ENCODE measurements at regions not wholly inside any gene's neighbourhood (a gene's known extent, or its start where the extent isn't known, plus 50 kb on each side); places are given as distances from the start of the nearest gene placed in this dataset.
"Not testable (repeated sequence)": the region's sequence is repeated elsewhere in the genome, so short reads cannot be mapped to it uniquely, and the experiment has no call there.

DNA sequence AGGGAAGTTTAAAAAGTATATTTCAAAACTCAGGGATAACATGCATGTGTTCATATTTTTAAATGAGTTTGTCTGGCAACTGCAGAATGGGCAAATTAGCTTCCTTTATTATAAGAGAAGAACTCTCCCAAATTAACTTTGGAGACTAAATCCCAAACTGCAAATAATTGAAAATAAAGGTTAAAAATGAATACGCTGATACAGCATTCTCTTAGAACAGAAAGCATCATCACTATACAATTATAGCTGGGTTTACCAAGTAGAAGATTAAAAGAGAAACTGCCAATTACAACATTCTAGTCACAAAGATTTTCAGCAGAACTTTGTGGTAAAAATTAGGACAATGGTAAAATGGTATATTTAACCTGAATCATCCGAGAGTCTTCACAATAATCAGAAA, 73.3 kb downstream of the OLFM4 start:
- no peak overlapping the region for H3K4me3 ChIP-seq (ENCODE audit: low read depth, low read length)
- DNase-seq (ENCODE audit: low read depth) = no peak
- TF ChIP-seq, protein P1, sequence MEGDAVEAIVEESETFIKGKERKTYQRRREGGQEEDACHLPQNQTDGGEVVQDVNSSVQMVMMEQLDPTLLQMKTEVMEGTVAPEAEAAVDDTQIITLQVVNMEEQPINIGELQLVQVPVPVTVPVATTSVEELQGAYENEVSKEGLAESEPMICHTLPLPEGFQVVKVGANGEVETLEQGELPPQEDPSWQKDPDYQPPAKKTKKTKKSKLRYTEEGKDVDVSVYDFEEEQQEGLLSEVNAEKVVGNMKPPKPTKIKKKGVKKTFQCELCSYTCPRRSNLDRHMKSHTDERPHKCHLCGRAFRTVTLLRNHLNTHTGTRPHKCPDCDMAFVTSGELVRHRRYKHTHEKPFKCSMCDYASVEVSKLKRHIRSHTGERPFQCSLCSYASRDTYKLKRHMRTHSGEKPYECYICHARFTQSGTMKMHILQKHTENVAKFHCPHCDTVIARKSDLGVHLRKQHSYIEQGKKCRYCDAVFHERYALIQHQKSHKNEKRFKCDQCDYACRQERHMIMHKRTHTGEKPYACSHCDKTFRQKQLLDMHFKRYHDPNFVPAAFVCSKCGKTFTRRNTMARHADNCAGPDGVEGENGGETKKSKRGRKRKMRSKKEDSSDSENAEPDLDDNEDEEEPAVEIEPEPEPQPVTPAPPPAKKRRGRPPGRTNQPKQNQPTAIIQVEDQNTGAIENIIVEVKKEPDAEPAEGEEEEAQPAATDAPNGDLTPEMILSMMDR (IDR thresholded peaks at IDR 0.05; ENCODE audit: insufficient read depth, low read depth, low read length) = no peak

DNA sequence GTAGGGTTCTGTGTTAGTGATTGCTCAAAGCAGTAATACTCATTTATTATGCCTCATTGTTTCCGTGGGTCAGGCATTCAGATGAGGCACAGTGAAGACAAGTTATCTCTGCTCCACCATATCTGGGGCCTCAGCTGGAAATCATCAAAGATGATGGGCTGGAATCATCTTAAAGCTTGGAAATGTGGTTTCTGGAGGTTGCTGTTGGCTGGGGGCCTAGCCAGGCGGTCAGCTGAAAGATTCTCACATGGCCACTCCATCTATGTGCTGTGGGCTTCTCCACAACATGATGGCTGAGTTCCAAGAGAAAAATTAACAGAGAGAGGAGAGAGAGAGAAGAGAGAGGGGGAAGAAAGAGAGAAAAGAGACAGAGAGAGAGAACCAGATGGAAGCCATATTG, 75.5 kb downstream of the OLFM4 start:
- DNase-seq (ENCODE audit: low read depth) = no peak
- no peak overlapping the region for H3K4me3 ChIP-seq (ENCODE audit: low read depth, low read length)
- TF ChIP-seq, protein P1 (IDR thresholded peaks at IDR 0.05; ENCODE audit: insufficient read depth, low read depth, low read length) = no peak

DNA sequence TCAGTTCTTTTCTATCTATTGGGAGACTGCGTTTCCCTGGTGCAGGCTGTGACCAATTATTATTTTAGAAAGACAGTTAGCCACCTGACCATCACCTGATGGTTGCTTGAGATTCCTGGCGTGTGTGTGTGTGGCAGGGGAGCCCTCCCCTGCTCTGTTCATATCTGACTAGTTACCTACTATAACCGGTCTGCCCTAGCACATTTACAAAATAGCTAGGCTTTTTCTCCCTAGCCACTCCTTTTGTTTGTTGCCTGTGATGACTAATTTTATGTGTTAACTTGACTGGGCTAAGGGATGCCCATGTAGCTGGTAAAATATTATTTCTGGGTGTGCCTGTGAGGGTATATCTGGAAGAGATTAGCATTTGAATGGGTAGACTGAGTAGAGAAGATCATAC, 76.9 kb downstream of the OLFM4 start:
- no peak overlapping the region for H3K4me3 ChIP-seq (ENCODE audit: low read depth, low read length)
- TF ChIP-seq, protein P1 (IDR thresholded peaks at IDR 0.05; ENCODE audit: insufficient read depth, low read depth, low read length) = no peak
- DNase-seq (ENCODE audit: low read depth) = no peak

DNA sequence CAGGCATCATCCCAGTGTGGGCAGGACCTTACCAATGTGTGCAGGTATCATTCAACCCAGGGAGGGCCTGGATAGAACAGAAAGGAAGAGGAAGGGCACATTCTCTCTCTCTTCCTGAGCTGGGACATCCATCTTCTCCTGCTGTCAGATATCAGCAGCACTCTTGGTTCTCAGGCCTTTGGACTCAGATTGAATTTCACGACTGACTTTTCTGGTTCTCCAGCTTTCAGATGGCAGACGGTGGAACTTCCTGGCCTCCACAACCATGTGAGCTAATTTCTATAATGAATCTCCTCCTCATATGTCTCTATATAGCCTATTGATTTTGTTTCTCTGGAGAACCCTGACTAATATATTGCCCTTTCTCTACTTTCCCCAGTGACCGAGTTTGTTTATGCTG, 77.3 kb downstream of the OLFM4 start:
- no peak for DNase-seq (ENCODE audit: low read depth)
- H3K4me3 ChIP-seq (ENCODE audit: low read depth, low read length) = no peak overlapping the region
- TF ChIP-seq, protein P1 (IDR thresholded peaks at IDR 0.05; ENCODE audit: insufficient read depth, low read depth, low read length) = no peak

DNA sequence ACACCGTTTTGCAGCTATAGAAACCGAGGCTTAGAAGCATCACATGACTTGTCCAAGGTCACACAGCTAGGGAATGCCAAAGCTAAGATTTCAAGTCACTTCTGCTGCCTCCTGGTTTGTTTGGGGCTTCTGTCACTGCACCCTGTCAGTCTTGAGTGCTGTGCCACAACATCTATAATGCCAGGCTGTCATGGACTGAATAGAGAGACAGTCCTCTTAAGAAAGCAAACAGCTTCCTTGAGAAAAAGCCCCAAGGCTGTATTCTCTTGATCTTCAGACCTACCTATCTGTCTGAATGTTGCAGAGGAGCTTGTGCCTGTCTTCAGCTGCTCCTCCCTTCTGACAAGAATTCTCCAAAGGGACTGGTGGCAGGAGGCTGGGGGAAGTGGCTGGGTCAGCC, 81.6 kb downstream of the OLFM4 start:
- TF ChIP-seq, protein P1 (IDR thresholded peaks at IDR 0.05; ENCODE audit: insufficient read depth, low read depth, low read length) = no peak
- no peak for DNase-seq (ENCODE audit: low read depth)
- no peak overlapping the region for H3K4me3 ChIP-seq (ENCODE audit: low read depth, low read length)

DNA sequence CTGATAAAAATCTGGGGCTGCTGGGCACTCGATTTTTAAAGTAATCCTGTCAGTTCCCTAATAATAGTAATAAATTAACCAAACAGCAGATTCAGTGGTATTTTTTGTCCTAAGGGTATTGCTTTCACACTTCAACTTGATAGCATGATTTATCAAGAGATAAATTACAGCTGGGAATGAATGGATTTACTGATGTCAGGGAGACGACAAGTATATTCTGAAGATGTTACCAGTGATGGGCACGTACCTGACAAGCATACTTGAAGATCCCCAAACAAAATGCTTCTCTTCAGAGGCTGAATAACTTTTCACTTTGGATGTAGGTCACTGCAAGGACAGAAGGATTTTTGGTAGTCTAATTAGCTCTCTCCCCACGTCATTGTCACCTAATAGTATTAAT, 82.0 kb downstream of the OLFM4 start:
- H3K4me3 ChIP-seq (ENCODE audit: low read depth, low read length) = no peak overlapping the region

DNA sequence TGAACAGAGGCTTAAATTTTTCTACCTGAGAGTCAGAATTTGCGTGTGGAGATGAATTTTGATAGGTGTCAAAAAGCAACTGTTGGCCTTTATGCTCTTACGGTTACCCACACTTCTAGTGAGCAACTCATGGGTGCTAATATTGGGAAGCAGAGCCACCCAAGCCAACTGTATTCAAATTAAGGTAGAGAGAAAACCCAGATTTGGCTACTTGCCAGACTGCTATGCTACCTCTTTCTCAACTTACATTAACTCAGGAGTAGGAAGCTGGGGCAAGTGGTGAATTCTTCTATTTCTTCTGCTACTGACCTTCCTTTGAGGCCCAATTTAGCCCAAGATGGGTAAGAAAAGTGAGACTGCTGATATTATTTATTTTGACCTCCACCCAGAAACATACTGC, 83.9 kb downstream of the OLFM4 start:
- TF ChIP-seq, protein P1 (IDR thresholded peaks at IDR 0.05; ENCODE audit: insufficient read depth, low read depth, low read length) = no peak

More for the DNA sequence above, 82.0 kb downstream of the OLFM4 start:
- DNase-seq (ENCODE audit: low read depth) = no peak
- TF ChIP-seq, protein P1 (IDR thresholded peaks at IDR 0.05; ENCODE audit: insufficient read depth, low read depth, low read length) = no peak

DNA sequence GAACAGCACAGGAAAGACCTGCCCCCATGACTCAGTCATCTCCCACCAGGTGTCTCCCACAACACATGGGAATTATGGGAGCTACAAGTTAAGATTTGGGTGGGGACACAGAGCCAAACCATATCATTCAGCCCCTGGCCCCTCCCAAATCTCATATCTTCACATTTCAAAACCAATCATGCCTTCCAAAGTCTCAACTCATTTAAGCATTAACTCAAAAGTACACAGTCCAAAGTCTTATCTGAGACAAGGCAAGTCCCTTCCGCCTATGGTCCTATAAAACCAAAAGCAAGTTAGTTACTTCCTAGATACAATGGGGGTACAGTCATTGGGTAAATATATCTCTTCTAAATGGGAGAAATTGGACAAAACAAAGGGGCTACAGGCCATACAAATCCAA, 88.4 kb downstream of the OLFM4 start:
- not testable (repeated sequence) for H3K4me3 ChIP-seq (ENCODE audit: low read depth, low read length); DNase-seq (ENCODE audit: low read depth)

More for the DNA sequence above, 83.9 kb downstream of the OLFM4 start:
- H3K4me3 ChIP-seq (ENCODE audit: low read depth, low read length) = no peak overlapping the region
- no peak for DNase-seq (ENCODE audit: low read depth)
